ENCODE measurements at regions not wholly inside any gene's neighbourhood (a gene's known extent, or its start where the extent isn't known, plus 50 kb on each side); places are given as distances from the start of the nearest gene placed in this dataset.
"Not testable (repeated sequence)": the region's sequence is repeated elsewhere in the genome, so short reads cannot be mapped to it uniquely, and the experiment has no call there.

GRCh38 chr6:169396554-169397163 lies 143.0 kb upstream of the THBS2 start:
- TF ChIP-seq ZNF114 (CRISPR knock-in tag; IDR thresholded peaks at IDR 0.05) (no peak), ZNF331 (CRISPR knock-in tag; IDR thresholded peaks at IDR 0.05; ENCODE audit: low read depth) (no peak), ZNF462 (CRISPR knock-in tag; IDR thresholded peaks at IDR 0.05) (no peak), CREB1 (CRISPR knock-in tag; IDR thresholded peaks at IDR 0.05; ENCODE audit: low read depth) (no peak)
- Histone ChIP-seq H3K27ac (ENCODE audit: low read depth) (no peak overlapping the region), H3K4me2 (no peak overlapping the region), H3K4me1 (ENCODE audit: insufficient read depth) (no peaks in the 10 kb centered on the region), H3F3A (replicated peaks; ENCODE audit: low read depth) (no peaks in the 10 kb centered on the region), H2AFZ (no peak overlapping the region), H3K4me3 (no peak overlapping the region), H3K9me2 (ENCODE audit: insufficient read depth) (no peaks in the 10 kb centered on the region), H3K79me2 (replicated peaks; ENCODE audit: insufficient read depth) (no peaks in the 10 kb centered on the region), H3K27me3 (ENCODE audit: insufficient read depth) (no peaks in the 10 kb centered on the region), H4K20me1 (replicated peaks; ENCODE audit: insufficient read depth) (no peaks in the 10 kb centered on the region), H3K36me3 (ENCODE audit: insufficient read depth) (no peaks in the 10 kb centered on the region)
- Mint-ChIP-seq H3K36me3 (ENCODE audit: low read depth) (peaks cover 11% of the 10 kb centered on the region), H3K27ac (no peak overlapping the region), H3K9me3 (peaks cover 22% of the 10 kb centered on the region), H3K4me3 (no peak overlapping the region), H3K27me3 (ENCODE audit: insufficient read depth, low read depth, poor library complexity) (peaks cover 5% of the 10 kb centered on the region), H3K4me1 (no peaks in the 10 kb centered on the region)
- ATAC-seq (no peak), DNase-seq (ENCODE audit: low spot score) (no peak)

- H3K27me3 ChIP-seq (ENCODE audit: insufficient read depth); H3K4me1 Mint-ChIP-seq; H2AFZ ChIP-seq; H4K20me1 ChIP-seq (replicated peaks; ENCODE audit: insufficient read depth); H3K4me3 ChIP-seq; DNase-seq (ENCODE audit: low spot score); H3K27ac Mint-ChIP-seq; H3K4me1 ChIP-seq (ENCODE audit: insufficient read depth); H3K36me3 ChIP-seq (ENCODE audit: insufficient read depth); H3K79me2 ChIP-seq (replicated peaks; ENCODE audit: insufficient read depth); H3K27ac ChIP-seq (ENCODE audit: low read depth); ATAC-seq; H3K4me3 Mint-ChIP-seq; H3K27me3 Mint-ChIP-seq (ENCODE audit: insufficient read depth, low read depth, poor library complexity); H3K9me2 ChIP-seq (ENCODE audit: insufficient read depth); H3K4me2 ChIP-seq; H3F3A ChIP-seq (replicated peaks; ENCODE audit: low read depth): not testable (repeated sequence)
- Mint-ChIP-seq H3K36me3 (ENCODE audit: low read depth) (peaks cover 14% of the 10 kb centered on the region), H3K9me3 (peaks cover 28% of the 10 kb centered on the region)
Observed at GRCh38 chr6:169396009-169396539, 142.4 kb upstream of the THBS2 start.

Data from GM23338 (cell line).